ENCODE measurements at regions not wholly inside any gene's neighbourhood (a gene's known extent, or its start where the extent isn't known, plus 50 kb on each side); places are given as distances from the start of the nearest gene placed in this dataset.

DNA sequence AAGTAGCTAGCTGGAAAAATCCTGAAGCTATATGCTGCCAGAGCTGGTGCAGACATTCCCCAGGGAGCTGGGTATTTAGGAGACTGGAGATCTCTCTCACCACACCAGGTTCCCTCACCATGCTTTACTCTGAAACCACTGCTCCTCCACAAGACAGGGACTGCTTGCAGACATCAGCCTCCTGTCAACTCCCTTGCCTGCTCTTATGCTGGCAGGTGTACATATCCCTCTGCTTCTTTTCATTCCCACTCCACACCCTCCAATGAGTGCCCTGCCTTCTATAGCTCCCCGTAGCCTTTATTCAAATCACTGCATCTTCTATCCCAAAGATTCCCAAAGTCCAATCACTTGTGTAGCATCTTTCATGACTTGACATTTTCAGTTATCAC, 380.7 kb downstream of the NFIB start:
- no peaks in the 10 kb centered on the region for H4K20me1 ChIP-seq (replicated peaks; ENCODE audit: control insufficient read depth, extremely low read depth, insufficient read depth, low read length)
- H3K9me3 ChIP-seq (replicated peaks; ENCODE audit: control insufficient read depth, insufficient read depth, low read length) = no peaks in the 10 kb centered on the region
- H2AFZ ChIP-seq (ENCODE audit: low read depth, low read length) = no peak overlapping the region
- no peak overlapping the region for H3K27ac ChIP-seq (ENCODE audit: insufficient read depth, low read depth, low read length)
- no TSS peak for BruUV-seq (replicated peaks)
- dilution Hi-C loops (cut with MboI; ENCODE audit: extremely low pct_ligation_motif_present, low sequenced_read_pairs) = no loop called here
- TF ChIP-seq, protein P1, sequence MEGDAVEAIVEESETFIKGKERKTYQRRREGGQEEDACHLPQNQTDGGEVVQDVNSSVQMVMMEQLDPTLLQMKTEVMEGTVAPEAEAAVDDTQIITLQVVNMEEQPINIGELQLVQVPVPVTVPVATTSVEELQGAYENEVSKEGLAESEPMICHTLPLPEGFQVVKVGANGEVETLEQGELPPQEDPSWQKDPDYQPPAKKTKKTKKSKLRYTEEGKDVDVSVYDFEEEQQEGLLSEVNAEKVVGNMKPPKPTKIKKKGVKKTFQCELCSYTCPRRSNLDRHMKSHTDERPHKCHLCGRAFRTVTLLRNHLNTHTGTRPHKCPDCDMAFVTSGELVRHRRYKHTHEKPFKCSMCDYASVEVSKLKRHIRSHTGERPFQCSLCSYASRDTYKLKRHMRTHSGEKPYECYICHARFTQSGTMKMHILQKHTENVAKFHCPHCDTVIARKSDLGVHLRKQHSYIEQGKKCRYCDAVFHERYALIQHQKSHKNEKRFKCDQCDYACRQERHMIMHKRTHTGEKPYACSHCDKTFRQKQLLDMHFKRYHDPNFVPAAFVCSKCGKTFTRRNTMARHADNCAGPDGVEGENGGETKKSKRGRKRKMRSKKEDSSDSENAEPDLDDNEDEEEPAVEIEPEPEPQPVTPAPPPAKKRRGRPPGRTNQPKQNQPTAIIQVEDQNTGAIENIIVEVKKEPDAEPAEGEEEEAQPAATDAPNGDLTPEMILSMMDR (IDR thresholded peaks at IDR 0.05; ENCODE audit: extremely low read depth in 1 of 2, insufficient read depth in 1 of 2, low read depth in 1 of 2, low read length in 2 of 2) = no peak
- no peak for TF ChIP-seq FOS (IDR thresholded peaks at IDR 0.05; ENCODE audit: borderline replicate concordance, insufficient read depth, low read length)
- no peak for TF ChIP-seq MYC (IDR thresholded peaks at IDR 0.05; ENCODE audit: low read depth, low read length)
- no peak for TF ChIP-seq POLR2A (IDR thresholded peaks at IDR 0.05; ENCODE audit: low read depth, low read length)
- TF ChIP-seq EZH2 (IDR thresholded peaks at IDR 0.05; ENCODE audit: borderline replicate concordance, low read depth, low read length, severe bottlenecking) = no peak
- no peak for TF ChIP-seq POLR2AphosphoS5 (IDR thresholded peaks at IDR 0.05; ENCODE audit: insufficient read depth, low read depth, low read length)
- no peak for TF ChIP-seq GATA2 (IDR thresholded peaks at IDR 0.05; ENCODE audit: insufficient read depth, insufficient read length, low read depth, low read length)
- TF ChIP-seq JUN (IDR thresholded peaks at IDR 0.05; ENCODE audit: borderline replicate concordance, insufficient read depth, insufficient read length, low read depth) = no peak
- TF ChIP-seq, protein P2, sequence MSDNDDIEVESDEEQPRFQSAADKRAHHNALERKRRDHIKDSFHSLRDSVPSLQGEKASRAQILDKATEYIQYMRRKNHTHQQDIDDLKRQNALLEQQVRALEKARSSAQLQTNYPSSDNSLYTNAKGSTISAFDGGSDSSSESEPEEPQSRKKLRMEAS (IDR thresholded peaks at IDR 0.05; ENCODE audit: insufficient read depth, insufficient read length) = no peak
- H3K36me3 ChIP-seq (ENCODE audit: control insufficient read depth in 2 of 2, extremely low read depth in 1 of 2, insufficient read depth in 2 of 2, low read length in 2 of 2) = no peaks in the 10 kb centered on the region
- CTCF ChIA-PET = interaction anchor here (0.7 kb wide), 1 partner anchor 22 kb away, joined by 3 read pairs; no protein-coding TSS in a partner anchor
- H3K9me1 ChIP-seq (replicated peaks; ENCODE audit: control insufficient read depth, extremely low read depth, insufficient read depth, low read length) = no peaks in the 10 kb centered on the region
- H3K27me3 ChIP-seq (ENCODE audit: control insufficient read depth in 2 of 2, insufficient read depth in 2 of 2, low read length in 2 of 2) = no peaks in the 10 kb centered on the region
- no peak for FAIRE-seq
- H3K79me2 ChIP-seq (ENCODE audit: control insufficient read depth, insufficient read depth, low read length) = no peaks in the 10 kb centered on the region
- intact Hi-C loops (cut with micrococcal nuclease) = no loop called here
- H3K9ac ChIP-seq (replicated peaks; ENCODE audit: extremely low read depth, insufficient read depth, low read length) = no peak overlapping the region
- POLR2A ChIA-PET = no interaction called here
- no peak overlapping the region for H3K4me3 ChIP-seq (replicated peaks in 1 of 3; ENCODE audit: insufficient read depth in 1 of 3, low read depth in 1 of 3, low read length in 3 of 3)
- H3K4me2 ChIP-seq (ENCODE audit: insufficient read depth, low read length) = no peak overlapping the region
- no peaks in the 10 kb centered on the region for H3K4me1 ChIP-seq (ENCODE audit: control insufficient read depth, extremely low read depth, insufficient read depth, low read length)
- no peak for DNase-seq (ENCODE audit: low read depth, low spot score)

Measured in endothelial cell of umbilical vein (primary cell).